SK-N-SH treated with all-trans-retinoic acid at 6 μM for 48 hours (cell line): ENCODE measurements at regions not wholly inside any gene's neighbourhood (a gene's known extent, or its start where the extent isn't known, plus 50 kb on each side); places are given as distances from the start of the nearest gene placed in this dataset.
A peak's percentile ranks its signal among the peaks of the same experiment; 100 is the strongest.

Source experiments
- ATAC-seq: fragments of 200-7000 bp; cut with Tn5 transposase; 3 replicates; pipeline ENCODE4 v1.9.1; 2020; ENCODE audit warnings: mild to moderate bottlenecking, moderate library complexity
- ARNTL ChIP-seq: fragments of 450-650 bp; formaldehyde crosslinking; IDR thresholded peaks from 2 replicates; pipeline ENCODE4 v1.5.0; 2020; ENCODE audit warnings: low read depth, mild to moderate bottlenecking, moderate library complexity, borderline replicate concordance
- BACH2 ChIP-seq: fragments of 250-450 bp; sonication (Bioruptor Pico); IDR thresholded peaks from 2 replicates; pipeline ENCODE4 v1.9.0; 2021; ENCODE audit warnings: mild to moderate bottlenecking, borderline replicate concordance
- CREB5 ChIP-seq: fragments of 250-450 bp; sonication (Bioruptor Pico); IDR thresholded peaks from 2 replicates; pipeline ENCODE4 v1.5.1; 2020; ENCODE audit warnings: low read depth, mild to moderate bottlenecking, moderate library complexity
- CSDC2 ChIP-seq: fragments of 250-450 bp; sonication (Bioruptor Pico); IDR thresholded peaks from 2 replicates; pipeline ENCODE4 v1.5.0; 2020; ENCODE audit warnings: mild to moderate bottlenecking, moderate library complexity
- CSRNP3 ChIP-seq: fragments of 250-450 bp; sonication (Bioruptor Pico); IDR thresholded peaks from 2 replicates; pipeline ENCODE4 v1.5.1; 2021; ENCODE audit warnings: mild to moderate bottlenecking, moderate library complexity
- ESRRG ChIP-seq: fragments of 250-450 bp; sonication (Bioruptor Pico); IDR thresholded peaks from 2 replicates; pipeline ENCODE4 v1.6.1; 2021; ENCODE audit warnings: mild to moderate bottlenecking
- GLIS3 ChIP-seq: fragments of 250-450 bp; sonication (Bioruptor Pico); IDR thresholded peaks from 2 replicates; pipeline ENCODE4 v1.5.0; 2020; ENCODE audit warnings: mild to moderate bottlenecking, moderate library complexity
- ISL1 ChIP-seq: fragments of 250-450 bp; sonication (Bioruptor Pico); IDR thresholded peaks from 2 replicates; pipeline ENCODE4 v2.1.2; 2022; ENCODE audit warnings: mild to moderate bottlenecking, moderate library complexity
- OSR1 ChIP-seq: fragments of 250-450 bp; sonication (Bioruptor Pico); IDR thresholded peaks from 2 replicates; pipeline ENCODE4 v1.8.0; 2022; ENCODE audit warnings: moderate library complexity, mild to moderate bottlenecking, inconsistent platforms
- POU6F1 ChIP-seq: fragments of 250-450 bp; sonication (Bioruptor Pico); IDR thresholded peaks from 2 replicates; pipeline ENCODE4 v1.8.0; 2021; ENCODE audit warnings: low read depth, mild to moderate bottlenecking, moderate library complexity, borderline replicate concordance
- PPARA ChIP-seq: fragments of 250-450 bp; sonication (Bioruptor Pico); IDR thresholded peaks from 2 replicates; pipeline ENCODE4 v1.5.0; 2020; ENCODE audit warnings: mild to moderate bottlenecking, borderline replicate concordance
- RARB ChIP-seq: fragments of 250-450 bp; sonication (Bioruptor Pico); IDR thresholded peaks from 2 replicates; pipeline ENCODE4 v1.8.0; 2021; ENCODE audit warnings: mild to moderate bottlenecking, moderate library complexity
- SNAI2 ChIP-seq: fragments of 250-450 bp; sonication (Bioruptor Pico); IDR thresholded peaks from 2 replicates; pipeline ENCODE4 v1.5.0; 2020; ENCODE audit warnings: mild to moderate bottlenecking, moderate library complexity
- TCF4 ChIP-seq: fragments of 250-450 bp; sonication (Bioruptor Pico); IDR thresholded peaks from 2 replicates; pipeline ENCODE4 v1.8.0; 2021; ENCODE audit warnings: mild to moderate bottlenecking, moderate library complexity, borderline replicate concordance
- TOX ChIP-seq: fragments of 250-450 bp; sonication (Bioruptor Pico); IDR thresholded peaks from 2 replicates; pipeline ENCODE4 v1.8.0; 2021; ENCODE audit warnings: mild to moderate bottlenecking, moderate library complexity, borderline replicate concordance
- TSHZ2 ChIP-seq: fragments of 250-450 bp; sonication (Bioruptor Pico); IDR thresholded peaks from 2 replicates; pipeline ENCODE4 v1.5.0; 2020; ENCODE audit warnings: mild to moderate bottlenecking, moderate library complexity
- ZC3H10 ChIP-seq: fragments of 250-450 bp; sonication (Bioruptor Pico); IDR thresholded peaks from 2 replicates; pipeline ENCODE4 v1.5.1; 2021; ENCODE audit warnings: mild to moderate bottlenecking, moderate library complexity
- ZFP3 ChIP-seq: fragments of 250-450 bp; sonication (Bioruptor Pico); IDR thresholded peaks from 2 replicates; pipeline ENCODE4 v1.5.0; 2020; ENCODE audit warnings: mild to moderate bottlenecking, moderate library complexity
- ZFP30 ChIP-seq: fragments of 450-650 bp; formaldehyde crosslinking; IDR thresholded peaks from 2 replicates; pipeline ENCODE4 v1.5.0; 2022; ENCODE audit warnings: mild to moderate bottlenecking, moderate library complexity
- ZNF565 ChIP-seq: fragments of 450-650 bp; formaldehyde crosslinking; conservative IDR thresholded peaks from 2 replicates; pipeline ENCODE4 v1.5.0; 2020; ENCODE audit warnings: low read depth, mild to moderate bottlenecking, moderate library complexity
- ZNF70 ChIP-seq: fragments of 450-650 bp; formaldehyde crosslinking; IDR thresholded peaks from 2 replicates; pipeline ENCODE4 v1.5.0; 2020; ENCODE audit warnings: mild to moderate bottlenecking, moderate library complexity
- ZNF8 ChIP-seq: fragments of 450-650 bp; formaldehyde crosslinking; IDR thresholded peaks from 2 replicates; pipeline ENCODE4 v1.5.0; 2020; ENCODE audit warnings: mild to moderate bottlenecking, moderate library complexity

GRCh38 chr2:17085546-17086202 lies 420.0 kb upstream of the CYRIA start:
- TF ChIP-seq ZNF8 (CRISPR knock-in tag) (0 out of 2 replicates have a peak, but pooled peaks have one; percentile 8), POU6F1 (CRISPR knock-in tag) (no peak), OSR1 (no peak), TOX (CRISPR knock-in tag) (no peak), ESRRG (CRISPR knock-in tag) (peak; percentile 47; the same call in 1 of the 2 replicates), ZNF70 (CRISPR knock-in tag) (no peak), ZFP3 (CRISPR knock-in tag) (no peak), SNAI2 (no peak), TCF4 (CRISPR knock-in tag) (peak; percentile 97; the same call in 1 of the 2 replicates), ZFP30 (CRISPR knock-in tag) (no peak), CREB5 (CRISPR knock-in tag) (no peak), ZC3H10 (CRISPR knock-in tag) (no peak), BACH2 (CRISPR knock-in tag) (no peak), CSRNP3 (CRISPR knock-in tag) (0 out of 2 replicates have a peak, but pooled peaks have one; percentile 56), ISL1 (CRISPR knock-in tag) (no peak), ZNF565 (no peak), TSHZ2 (peak; percentile 93), RARB (no peak), GLIS3 (no peak), PPARA (no peak), ARNTL (no peak), CSDC2 (no peak)
- ATAC-seq = no peak

GRCh38 chr2:17084877-17085276 lies 419.2 kb upstream of the CYRIA start:
- peak; percentile 52; the same call in 1 of the 3 replicates for ATAC-seq

More at GRCh38 chr2:17084877-17085276, 419.2 kb upstream of the CYRIA start:
- TF ChIP-seq PPARA (peak; percentile 70; the same call in 1 of the 2 replicates), ZNF565 (peak; percentile 61; the same call in 1 of the 2 replicates), ARNTL (peak; percentile 60; the same call in 1 of the 2 replicates), ZFP30 (CRISPR knock-in tag) (peak; percentile 29; the same call in 1 of the 2 replicates), SNAI2 (0 out of 2 replicates have a peak, but pooled peaks have one; percentile 52), ZNF70 (CRISPR knock-in tag) (peak; percentile 54), TCF4 (CRISPR knock-in tag) (peak; percentile 99), TSHZ2 (peak; percentile 99), CSDC2 (no peak), OSR1 (no peak), GLIS3 (no peak; the same call in 1 of the 2 replicates), ZNF8 (CRISPR knock-in tag) (peak; percentile 41; the same call in 1 of the 2 replicates), ESRRG (CRISPR knock-in tag) (peak; percentile 90), ISL1 (CRISPR knock-in tag) (peak; percentile 42; the same call in 1 of the 2 replicates), CSRNP3 (CRISPR knock-in tag) (peak; percentile 91), ZFP3 (CRISPR knock-in tag) (peak; percentile 26; the same call in 1 of the 2 replicates)
- TF ChIP-seq, all 23 proteins: peak for 13
